ENCODE measurements at regions not wholly inside any gene's neighbourhood (a gene's known extent, or its start where the extent isn't known, plus 50 kb on each side); places are given as distances from the start of the nearest gene placed in this dataset.

DNA sequence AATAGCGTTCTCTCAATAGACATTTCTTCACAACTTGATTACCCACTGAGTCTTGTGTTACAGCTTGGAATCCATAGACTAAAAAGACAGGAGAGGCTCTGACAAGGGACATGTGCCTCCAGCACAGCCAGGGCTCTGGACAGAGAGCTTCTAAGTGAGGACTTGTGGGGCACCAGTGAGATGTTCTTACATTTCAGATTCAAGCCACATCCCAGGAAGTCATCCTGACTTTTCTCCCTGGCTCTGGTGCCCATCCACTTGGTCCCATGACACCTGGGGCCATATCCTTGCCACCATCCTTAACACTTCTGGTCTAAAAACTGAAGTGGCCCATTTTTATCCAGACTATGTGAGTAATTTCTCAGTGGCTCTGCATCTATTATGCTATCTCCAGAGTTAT is 440.1 kb downstream of the TCERG1L start:
- Mint-ChIP-seq H3K4me3 (no peak overlapping the region), H3K4me1 (no peaks in the 10 kb centered on the region), H3K27me3 (peaks cover 12% of the 10 kb centered on the region), H3K9me3 (peaks cover 7% of the 10 kb centered on the region), H3K36me3 (no peaks in the 10 kb centered on the region), H3K27ac (no peak overlapping the region)
- no peak for ATAC-seq

DNA sequence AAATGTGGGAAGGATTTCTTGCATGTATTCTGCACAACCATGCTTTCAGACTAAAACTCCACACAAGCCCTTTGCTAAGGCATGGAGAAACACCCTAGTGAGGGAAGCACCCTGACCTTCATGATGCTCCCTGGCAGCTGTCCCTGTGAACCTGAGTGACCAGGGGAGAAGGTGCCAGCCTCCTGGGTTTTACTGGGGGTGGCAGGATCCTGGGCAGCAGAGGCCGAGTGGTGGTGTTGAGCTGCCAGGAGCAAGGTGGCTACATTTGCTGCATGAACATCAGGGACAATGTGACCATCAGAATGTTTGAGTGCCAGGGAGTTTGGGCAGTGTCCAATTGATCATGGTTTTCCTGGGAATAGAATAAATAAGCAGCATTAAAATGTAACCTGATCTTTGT is 437.9 kb downstream of the TCERG1L start:
- no peak overlapping the region for H3K4me3 Mint-ChIP-seq
- H3K4me1 Mint-ChIP-seq = no peaks in the 10 kb centered on the region
- H3K36me3 Mint-ChIP-seq = no peaks in the 10 kb centered on the region
- peaks cover 4% of the 10 kb centered on the region for H3K9me3 Mint-ChIP-seq
- H3K27ac Mint-ChIP-seq = no peak overlapping the region
- H3K27me3 Mint-ChIP-seq = peaks cover 12% of the 10 kb centered on the region
- no peak for ATAC-seq

DNA sequence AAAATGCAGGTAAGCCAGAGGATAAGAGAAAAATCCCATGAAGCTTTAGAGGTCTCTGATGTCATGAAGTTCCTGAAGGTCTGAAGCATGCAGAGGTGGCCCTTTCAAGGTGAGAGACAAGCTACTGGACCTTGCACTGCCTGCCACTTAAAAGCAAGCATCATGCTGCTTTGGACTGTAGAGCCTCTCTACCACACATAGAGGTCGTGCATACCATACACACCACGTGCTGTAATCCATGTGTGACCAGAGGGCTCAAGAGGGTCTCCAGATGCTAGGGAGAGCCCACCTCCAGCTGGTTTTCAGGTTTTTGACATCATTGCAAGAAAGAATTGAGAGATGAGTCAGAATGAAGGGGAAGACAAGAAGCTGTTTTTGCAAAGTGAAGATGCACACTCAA is 436.4 kb downstream of the TCERG1L start:
- H3K4me1 Mint-ChIP-seq = no peaks in the 10 kb centered on the region
- no peaks in the 10 kb centered on the region for H3K9me3 Mint-ChIP-seq
- no peaks in the 10 kb centered on the region for H3K36me3 Mint-ChIP-seq
- no peak for ATAC-seq
- H3K27me3 Mint-ChIP-seq = peaks cover 3% of the 10 kb centered on the region
- no peak overlapping the region for H3K27ac Mint-ChIP-seq
- no peak overlapping the region for H3K4me3 Mint-ChIP-seq

DNA sequence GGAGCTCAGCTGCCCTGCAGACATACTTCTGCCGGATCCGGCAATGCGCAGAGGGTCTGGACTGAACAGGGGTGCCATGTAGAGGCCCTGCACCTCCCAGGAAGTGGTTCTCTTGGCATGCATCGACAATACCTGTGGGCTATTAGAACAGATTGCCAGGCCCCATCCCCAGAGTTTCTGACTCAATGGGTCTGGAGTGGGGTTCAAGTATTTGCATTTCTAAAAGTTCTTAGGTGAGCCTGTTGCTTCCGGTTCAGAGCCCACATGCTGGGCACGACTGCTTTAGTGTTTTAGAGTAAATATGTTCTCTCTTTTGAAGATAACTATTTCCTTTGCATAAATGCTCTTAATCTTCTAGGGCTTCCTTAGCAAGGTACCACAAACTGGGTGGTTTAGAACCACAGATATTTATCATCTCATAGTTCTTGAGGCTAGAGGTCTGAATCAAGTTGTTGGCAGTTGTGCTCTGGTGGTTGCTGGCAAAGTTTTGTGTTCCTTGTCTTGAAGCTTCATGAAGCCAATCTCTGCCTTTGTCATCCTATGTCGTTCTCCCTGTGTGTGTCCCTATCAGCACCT is 435.5 kb downstream of the TCERG1L start:
- Mint-ChIP-seq H3K9me3 (no peaks in the 10 kb centered on the region), H3K4me1 (no peaks in the 10 kb centered on the region), H3K27ac (no peak overlapping the region), H3K36me3 (no peaks in the 10 kb centered on the region), H3K27me3 (no peaks in the 10 kb centered on the region), H3K4me3 (no peak overlapping the region)
- no peak for ATAC-seq

DNA sequence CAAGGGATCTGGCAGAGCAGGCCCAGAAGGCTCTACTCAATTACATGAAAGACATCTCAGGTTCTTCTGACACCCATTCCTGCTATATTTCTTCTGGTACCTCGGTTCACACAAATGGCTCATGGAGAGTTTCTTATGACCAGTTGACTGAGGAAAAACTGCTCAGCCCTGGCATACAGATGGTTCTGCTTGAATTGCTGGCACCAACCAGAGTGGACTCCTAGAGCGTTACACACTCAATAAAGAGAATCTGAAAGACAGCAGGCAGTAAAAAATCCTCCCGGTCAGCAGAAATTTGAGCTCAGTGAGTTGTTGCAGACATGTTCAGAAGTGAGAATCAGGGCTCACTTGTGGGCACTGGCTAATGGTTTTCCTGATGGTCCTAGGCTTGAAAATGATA is 434.4 kb downstream of the TCERG1L start:
- Mint-ChIP-seq H3K36me3 (no peaks in the 10 kb centered on the region), H3K4me3 (no peak overlapping the region), H3K27me3 (no peaks in the 10 kb centered on the region), H3K27ac (no peak overlapping the region), H3K4me1 (no peaks in the 10 kb centered on the region), H3K9me3 (no peaks in the 10 kb centered on the region)
- ATAC-seq = no peak

DNA sequence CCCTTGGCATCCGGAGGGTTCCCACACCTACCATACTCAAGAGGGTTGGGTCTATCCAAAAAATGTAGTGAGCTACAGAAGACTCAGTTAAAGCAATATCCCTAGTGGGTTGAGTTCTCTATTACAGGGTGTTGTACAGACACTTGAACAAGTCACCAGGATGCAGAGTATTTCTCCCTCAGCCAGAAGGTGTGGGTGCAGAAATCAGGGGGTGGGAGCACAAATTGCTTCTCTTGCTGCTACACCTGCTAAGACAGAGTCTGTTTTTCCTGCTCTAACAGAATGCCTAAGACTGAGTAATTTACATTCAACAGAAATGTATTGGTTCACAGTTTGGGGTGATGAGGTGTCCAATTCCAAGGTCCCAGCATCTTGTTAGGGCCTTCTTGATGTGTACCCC is 433.4 kb downstream of the TCERG1L start:
- Mint-ChIP-seq H3K9me3 (no peaks in the 10 kb centered on the region), H3K4me3 (no peak overlapping the region), H3K27ac (no peak overlapping the region), H3K27me3 (no peaks in the 10 kb centered on the region), H3K4me1 (no peaks in the 10 kb centered on the region), H3K36me3 (no peaks in the 10 kb centered on the region)
- no peak for ATAC-seq

DNA sequence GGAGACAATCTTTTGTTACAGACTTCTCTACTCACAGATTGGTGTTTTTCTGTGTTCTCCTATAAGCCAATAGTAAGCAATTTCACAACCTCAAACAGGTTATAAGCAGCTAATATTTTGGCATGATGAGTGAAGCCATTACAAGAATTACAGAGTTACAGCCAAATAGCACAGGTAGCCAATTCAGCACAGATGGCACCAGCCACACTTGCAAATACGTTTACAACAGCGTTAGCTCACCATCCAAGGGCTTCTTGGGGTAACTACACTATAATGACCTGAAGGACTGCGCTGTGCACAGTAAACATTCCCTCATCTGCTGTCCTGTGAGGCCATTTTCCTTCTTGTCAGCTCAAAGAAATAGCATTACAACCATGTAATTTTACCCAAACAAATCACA is 428.6 kb downstream of the TCERG1L start:
- ATAC-seq = no peak
- Mint-ChIP-seq H3K36me3 (no peaks in the 10 kb centered on the region), H3K27me3 (peaks cover 13% of the 10 kb centered on the region), H3K4me1 (no peaks in the 10 kb centered on the region), H3K9me3 (peaks cover 2% of the 10 kb centered on the region), H3K4me3 (no peak overlapping the region), H3K27ac (no peak overlapping the region)

DNA sequence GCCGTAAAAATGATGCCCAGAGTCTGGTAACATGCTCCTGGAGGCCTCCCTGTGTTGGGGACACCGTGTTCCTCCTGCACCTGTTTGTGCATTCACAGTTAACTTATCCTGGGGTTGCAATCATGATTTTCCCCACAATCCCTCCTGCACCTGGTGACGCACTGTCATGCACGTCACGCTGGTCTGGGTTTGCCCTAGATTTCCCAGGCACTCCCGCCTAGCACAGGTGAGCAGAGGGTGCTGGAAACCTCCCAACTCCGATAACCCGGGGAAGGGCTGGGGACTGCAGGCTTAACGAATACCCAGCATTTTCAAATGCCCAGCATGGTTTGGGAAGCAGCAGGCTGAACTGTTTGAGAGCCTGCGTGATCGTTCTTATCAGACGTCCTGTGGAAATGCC is 427.1 kb downstream of the TCERG1L start:
- Mint-ChIP-seq H3K4me3 (no peak overlapping the region), H3K27ac (no peak overlapping the region), H3K4me1 (no peaks in the 10 kb centered on the region), H3K9me3 (peaks cover 2% of the 10 kb centered on the region), H3K27me3 (peaks cover 13% of the 10 kb centered on the region), H3K36me3 (no peaks in the 10 kb centered on the region)
- no peak for ATAC-seq

DNA sequence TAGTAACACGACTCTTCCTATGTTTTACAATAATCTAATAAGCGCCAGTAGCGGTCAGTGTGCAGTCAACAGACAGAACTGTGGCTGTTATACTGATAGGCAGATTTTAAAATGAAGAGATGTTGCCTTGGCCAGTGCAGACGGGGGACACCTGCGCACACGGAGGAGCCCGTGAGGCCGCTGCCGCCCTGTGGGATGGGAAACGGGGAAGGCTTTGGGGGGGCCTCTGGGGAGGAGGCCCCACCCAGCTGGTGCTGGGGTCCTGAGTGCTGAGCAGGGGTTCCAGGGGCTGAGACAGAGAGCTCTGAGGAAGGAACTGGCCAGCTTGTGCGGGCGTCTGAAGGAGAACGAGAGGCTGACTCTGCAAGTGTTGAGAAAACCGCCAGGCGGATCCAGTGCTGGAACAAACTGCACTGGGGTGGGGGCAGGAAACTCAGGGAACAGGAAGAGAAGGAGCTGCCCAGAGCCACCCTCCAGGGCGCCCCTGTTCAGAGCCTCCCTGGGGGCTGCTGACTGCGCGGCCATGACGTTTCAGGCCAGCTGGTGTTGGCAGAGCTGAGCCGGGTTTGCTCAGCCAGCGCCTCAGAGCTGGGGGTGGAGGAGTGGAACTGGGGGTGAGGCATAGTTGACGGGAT is 426.4 kb downstream of the TCERG1L start:
- Mint-ChIP-seq H3K4me1 (no peaks in the 10 kb centered on the region), H3K36me3 (no peaks in the 10 kb centered on the region), H3K27me3 (peaks cover 13% of the 10 kb centered on the region), H3K4me3 (no peak overlapping the region), H3K27ac (no peak overlapping the region), H3K9me3 (peaks cover 2% of the 10 kb centered on the region)
- ATAC-seq = no peak

DNA sequence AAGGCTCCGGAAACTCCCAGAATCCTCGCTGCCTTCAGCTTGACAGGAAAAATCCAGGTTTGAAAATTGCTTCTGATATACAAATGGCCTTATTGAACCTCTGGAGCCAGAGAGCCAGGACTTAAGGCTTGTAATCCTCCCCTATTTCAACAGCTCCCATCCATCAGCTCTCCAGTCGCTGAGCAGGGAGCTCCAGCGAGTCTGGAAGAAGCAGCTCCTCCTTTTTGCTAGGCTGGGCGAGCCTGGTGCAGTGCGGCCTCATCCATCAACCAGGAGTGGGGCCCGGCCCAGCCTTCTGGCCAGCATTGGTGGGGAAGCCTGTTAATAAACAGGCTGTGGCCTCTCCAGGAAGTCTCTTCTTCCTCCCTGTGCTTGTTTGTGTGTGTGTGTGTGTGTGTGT is 424.4 kb downstream of the TCERG1L start:
- Mint-ChIP-seq H3K27ac (no peak overlapping the region), H3K36me3 (no peaks in the 10 kb centered on the region), H3K9me3 (peaks cover 2% of the 10 kb centered on the region), H3K4me1 (no peaks in the 10 kb centered on the region), H3K4me3 (no peak overlapping the region), H3K27me3 (peaks cover 13% of the 10 kb centered on the region)
- no peak for ATAC-seq

DNA sequence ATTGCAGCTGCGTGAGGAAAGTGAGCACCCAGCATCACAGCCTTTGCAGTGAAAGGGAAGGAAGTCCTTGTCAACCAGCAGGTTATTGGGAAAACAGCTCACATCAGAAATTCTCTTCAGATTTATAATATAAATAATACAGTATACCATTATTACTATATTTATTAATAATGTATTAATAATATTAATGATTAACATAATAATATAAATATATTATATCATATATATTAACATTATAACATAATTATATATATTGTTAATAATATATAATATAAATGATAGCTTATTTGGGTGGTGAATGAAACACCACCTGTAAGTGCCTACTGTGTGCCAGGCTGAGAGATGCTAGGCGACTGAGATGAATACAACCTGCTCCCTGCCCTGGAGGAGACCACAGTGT is 423.0 kb downstream of the TCERG1L start:
- H3K27ac Mint-ChIP-seq = no peak overlapping the region
- peaks cover 2% of the 10 kb centered on the region for H3K9me3 Mint-ChIP-seq
- ATAC-seq = no peak
- H3K27me3 Mint-ChIP-seq = peaks cover 13% of the 10 kb centered on the region
- H3K36me3 Mint-ChIP-seq = no peaks in the 10 kb centered on the region
- H3K4me3 Mint-ChIP-seq = no peak overlapping the region
- no peaks in the 10 kb centered on the region for H3K4me1 Mint-ChIP-seq

DNA sequence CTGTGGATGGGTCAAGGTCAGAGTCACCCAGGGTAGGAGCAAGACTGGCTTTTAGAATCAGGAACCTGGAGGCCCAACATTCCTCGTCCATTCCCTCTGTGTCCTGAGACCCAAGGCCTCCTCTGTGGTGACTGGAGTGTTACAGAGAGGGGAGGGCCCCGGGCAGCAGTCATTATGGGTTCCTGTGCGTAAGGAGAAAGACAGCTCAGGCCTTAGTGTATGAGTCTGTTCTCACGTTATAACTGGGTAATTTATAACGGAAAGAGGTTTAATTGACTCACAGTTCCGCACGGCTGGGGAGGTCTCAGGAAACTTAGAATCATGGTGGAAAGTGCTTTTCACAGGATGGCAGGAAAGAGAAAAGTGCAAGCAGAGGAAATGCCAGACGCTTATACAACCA is 422.3 kb downstream of the TCERG1L start:
- no peak overlapping the region for H3K27ac Mint-ChIP-seq
- H3K27me3 Mint-ChIP-seq = peaks cover 13% of the 10 kb centered on the region
- H3K4me1 Mint-ChIP-seq = no peaks in the 10 kb centered on the region
- no peak overlapping the region for H3K4me3 Mint-ChIP-seq
- peaks cover 2% of the 10 kb centered on the region for H3K9me3 Mint-ChIP-seq
- no peaks in the 10 kb centered on the region for H3K36me3 Mint-ChIP-seq
- ATAC-seq = no peak

DNA sequence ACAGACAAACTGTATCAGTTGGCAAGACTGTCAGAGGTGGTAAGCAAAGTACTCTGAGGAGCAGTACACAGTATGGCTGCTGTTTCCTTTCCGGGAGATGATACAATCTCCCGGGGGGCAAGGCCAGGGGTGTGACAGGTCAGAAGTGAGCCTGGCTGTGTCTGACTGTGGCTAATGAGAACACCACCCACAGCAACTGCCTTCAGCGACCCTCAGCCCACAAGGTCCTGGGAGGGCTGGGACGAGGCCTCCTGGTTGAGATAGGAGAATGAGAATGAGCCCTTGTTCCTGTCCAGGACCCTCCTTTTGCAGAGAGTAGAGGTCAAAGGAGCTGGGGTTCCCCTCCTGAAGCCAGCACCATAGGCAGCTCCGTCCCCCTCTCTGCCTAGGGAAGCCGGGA is 421.7 kb downstream of the TCERG1L start:
- Mint-ChIP-seq H3K27ac (no peak overlapping the region), H3K27me3 (peaks cover 13% of the 10 kb centered on the region), H3K4me3 (no peak overlapping the region), H3K9me3 (peaks cover 2% of the 10 kb centered on the region), H3K4me1 (no peaks in the 10 kb centered on the region), H3K36me3 (no peaks in the 10 kb centered on the region)
- ATAC-seq = no peak

DNA sequence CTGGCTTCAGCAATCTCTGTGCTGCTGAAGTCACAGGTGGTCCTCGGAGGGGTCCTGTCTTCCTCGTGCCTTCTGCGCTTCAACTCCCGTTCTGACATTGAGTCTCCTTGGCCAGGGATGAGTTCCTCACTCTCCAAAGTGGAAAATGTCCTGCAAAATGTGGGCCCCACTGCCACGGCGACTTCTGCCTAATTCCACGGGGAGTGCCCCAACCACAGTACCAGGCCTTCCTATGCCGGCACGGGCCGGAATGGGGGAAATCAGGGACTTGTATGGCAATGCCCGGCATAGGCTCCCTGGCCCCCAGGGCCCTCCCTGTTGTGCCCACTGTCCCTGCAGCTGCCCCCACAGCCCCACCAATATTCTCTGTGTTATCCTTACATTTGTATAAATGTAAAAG is 420.5 kb downstream of the TCERG1L start:
- no peaks in the 10 kb centered on the region for H3K9me3 Mint-ChIP-seq
- no peaks in the 10 kb centered on the region for H3K36me3 Mint-ChIP-seq
- H3K27ac Mint-ChIP-seq = no peak overlapping the region
- ATAC-seq = no peak
- peaks cover 3% of the 10 kb centered on the region for H3K27me3 Mint-ChIP-seq
- no peak overlapping the region for H3K4me3 Mint-ChIP-seq
- no peaks in the 10 kb centered on the region for H3K4me1 Mint-ChIP-seq

DNA sequence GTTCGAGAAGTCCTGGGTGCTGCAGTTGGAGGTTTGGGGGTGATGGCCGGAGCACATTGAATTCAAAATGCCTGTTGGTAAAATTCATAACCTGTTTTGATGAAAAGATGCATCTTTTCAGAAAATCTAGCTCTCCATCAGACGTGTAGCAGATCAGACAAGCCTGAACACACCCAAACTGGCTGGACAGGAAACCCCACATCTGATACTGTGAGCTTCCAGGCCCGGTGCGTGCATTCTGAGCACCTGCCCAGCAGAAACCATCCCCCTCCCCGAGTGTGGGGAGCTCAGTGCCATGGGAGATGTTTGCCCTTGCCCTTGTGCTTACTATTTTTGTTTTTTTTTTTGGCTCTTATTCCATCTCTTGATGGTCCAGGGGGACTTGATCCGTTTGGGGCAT is 417.1 kb downstream of the TCERG1L start:
- no peaks in the 10 kb centered on the region for H3K4me1 Mint-ChIP-seq
- ATAC-seq = no peak
- H3K36me3 Mint-ChIP-seq = no peaks in the 10 kb centered on the region
- H3K9me3 Mint-ChIP-seq = peaks cover 2% of the 10 kb centered on the region
- no peak overlapping the region for H3K27ac Mint-ChIP-seq
- no peaks in the 10 kb centered on the region for H3K27me3 Mint-ChIP-seq
- no peak overlapping the region for H3K4me3 Mint-ChIP-seq

DNA sequence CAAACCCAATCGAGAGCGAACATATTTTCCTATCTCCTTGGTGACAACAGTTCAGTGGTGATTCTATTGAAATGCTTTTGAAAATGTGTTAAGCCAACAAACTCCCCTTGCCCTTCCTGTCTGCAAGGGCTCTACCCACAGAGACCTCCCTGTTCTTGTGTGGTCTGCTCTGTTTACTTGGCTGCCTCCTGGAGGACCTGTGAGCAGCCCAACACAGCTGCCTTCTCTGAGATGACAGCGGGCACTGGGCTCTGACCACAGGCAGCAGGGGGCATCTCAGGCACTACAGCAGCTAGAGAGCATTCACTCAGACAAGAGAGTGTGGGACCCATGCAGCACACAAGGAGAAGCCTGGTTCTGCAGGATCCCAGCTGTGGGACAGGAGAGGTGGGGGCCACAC is 416.4 kb downstream of the TCERG1L start:
- ATAC-seq = no peak
- no peaks in the 10 kb centered on the region for H3K4me1 Mint-ChIP-seq
- no peak overlapping the region for H3K4me3 Mint-ChIP-seq
- no peaks in the 10 kb centered on the region for H3K36me3 Mint-ChIP-seq
- peaks cover 2% of the 10 kb centered on the region for H3K9me3 Mint-ChIP-seq
- H3K27me3 Mint-ChIP-seq = no peaks in the 10 kb centered on the region
- no peak overlapping the region for H3K27ac Mint-ChIP-seq

DNA sequence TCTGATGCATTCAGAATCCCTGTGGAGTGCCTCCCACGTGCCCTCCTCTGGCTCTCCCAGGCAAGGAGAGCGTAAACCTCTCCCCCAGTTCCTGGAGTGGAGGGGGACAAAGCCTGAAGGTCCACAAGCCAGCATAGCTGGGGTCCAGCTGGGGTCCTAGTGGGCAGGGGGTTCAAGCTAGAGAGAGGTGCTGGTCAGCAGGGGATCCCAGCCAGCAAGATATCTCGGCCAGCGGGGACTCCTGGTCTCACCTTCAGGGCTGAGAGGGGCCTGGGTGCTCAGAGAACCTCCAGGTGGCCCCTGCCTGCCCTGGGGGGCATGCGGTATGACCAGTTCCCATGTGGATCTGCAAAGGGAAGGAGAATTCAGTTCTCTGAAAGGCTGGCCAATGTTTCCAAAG is 413.7 kb downstream of the TCERG1L start:
- H3K27ac Mint-ChIP-seq = no peak overlapping the region
- no peak overlapping the region for H3K4me3 Mint-ChIP-seq
- peaks cover 4% of the 10 kb centered on the region for H3K9me3 Mint-ChIP-seq
- H3K27me3 Mint-ChIP-seq = no peaks in the 10 kb centered on the region
- H3K4me1 Mint-ChIP-seq = no peaks in the 10 kb centered on the region
- H3K36me3 Mint-ChIP-seq = no peaks in the 10 kb centered on the region
- ATAC-seq = no peak
